NCI-H1105 (cell line): ENCODE measurements at regions not wholly inside any gene's neighbourhood (a gene's known extent, or its start where the extent isn't known, plus 50 kb on each side); places are given as distances from the start of the nearest gene placed in this dataset.
"Not testable (repeated sequence)": the region's sequence is repeated elsewhere in the genome, so short reads cannot be mapped to it uniquely, and the experiment has no call there.

ENCODE experiments used
- DNase-seq: peaks from one replicate; lab custom pipeline; 2025; lab: John Stamatoyannopoulos, UW

DNA sequence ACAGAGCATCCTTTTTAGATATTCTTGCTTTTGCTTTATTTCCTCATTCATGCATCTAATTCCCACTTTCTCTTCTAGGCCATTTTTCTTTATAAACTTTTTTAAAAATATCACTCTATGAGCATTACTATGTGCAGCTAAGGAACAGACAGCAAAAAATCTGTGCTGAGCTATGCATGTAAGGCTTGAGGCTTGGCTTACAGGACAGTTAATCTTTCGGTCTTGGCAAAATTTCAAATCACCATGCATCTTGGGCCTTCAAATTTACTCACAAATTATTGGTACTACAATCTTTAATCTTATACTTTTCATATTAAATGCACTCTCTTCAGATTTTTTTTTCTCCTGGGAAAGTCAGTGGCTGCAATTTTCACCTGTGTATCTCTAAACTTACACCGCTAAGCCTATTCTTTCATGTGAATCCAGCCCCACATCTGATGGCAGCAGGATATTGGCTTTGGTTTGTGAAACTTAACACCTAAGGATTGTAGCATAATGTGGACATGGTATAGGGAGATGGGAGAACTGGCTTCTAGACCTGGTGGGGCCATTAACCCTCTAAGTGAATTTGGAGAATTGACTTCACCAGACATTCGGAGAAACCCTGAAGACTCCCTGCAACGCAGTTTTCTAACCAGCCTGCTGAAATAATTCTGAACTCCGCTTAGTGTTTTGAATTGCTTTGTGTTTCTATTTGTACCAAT is 278.3 kb downstream of the SPRY1 start:
- no peak for DNase-seq

- no peak for DNase-seq
Observed at GRCh38 chr4:123675567-123675966, 279.0 kb downstream of the SPRY1 start.

DNA sequence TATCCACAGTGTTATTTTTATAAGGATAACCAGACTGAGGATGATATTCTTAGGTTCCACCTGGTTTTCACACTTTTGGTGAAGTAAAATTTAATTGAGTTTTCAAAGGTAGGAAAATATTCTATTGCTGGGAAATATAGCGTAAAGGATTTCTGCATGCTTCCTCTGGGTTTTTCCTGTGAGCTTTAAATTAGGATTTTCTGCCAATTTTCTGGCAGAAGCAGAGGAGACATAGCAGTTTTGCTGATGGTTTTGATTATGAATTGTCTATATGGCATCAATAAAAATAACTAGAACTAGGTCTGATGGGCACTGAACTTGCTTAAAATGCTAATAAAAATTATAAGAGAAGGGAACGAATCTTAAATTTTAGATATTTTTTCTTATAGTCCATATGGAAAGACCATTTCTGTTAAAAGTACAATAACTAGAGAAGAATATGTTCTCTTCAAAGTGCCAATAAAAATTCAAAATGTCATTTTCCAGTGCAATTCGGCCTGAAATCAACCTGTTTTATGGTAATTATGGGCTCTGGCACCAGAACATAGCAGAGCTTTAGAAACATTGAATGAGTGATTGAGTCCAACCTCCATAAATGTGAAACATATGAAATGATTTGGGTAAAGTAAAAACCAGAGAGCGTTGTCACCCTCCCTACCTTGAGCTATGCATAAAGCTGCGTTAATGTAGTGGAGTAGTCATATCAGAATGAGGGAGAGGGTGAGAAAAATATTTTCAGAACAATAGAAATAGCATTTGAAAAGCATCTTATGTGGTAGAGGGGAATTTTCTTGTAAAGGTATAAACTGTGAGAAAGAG is 279.7 kb downstream of the SPRY1 start:
- DNase-seq, result no peak

- DNase-seq, result peak; percentile 52
Observed at GRCh38 chr4:123676890-123677229, 280.3 kb downstream of the SPRY1 start.

- DNase-seq, result no peak
Observed at GRCh38 chr4:123682931-123683330, 286.3 kb downstream of the SPRY1 start.

- not testable (repeated sequence) for DNase-seq
Observed at GRCh38 chr4:123684937-123685336, 288.3 kb downstream of the SPRY1 start.

GRCh38 chr4:123695531-123695930 is 298.9 kb downstream of the SPRY1 start:
- DNase-seq, result not testable (repeated sequence)

GRCh38 chr4:123696687-123697086 is 300.1 kb downstream of the SPRY1 start:
- DNase-seq, result no peak

- DNase-seq, result no peak
Observed at GRCh38 chr4:123698556-123698955, 302.0 kb downstream of the SPRY1 start.

- DNase-seq, result no peak
Observed at GRCh38 chr4:123699880-123700771, 303.5 kb downstream of the SPRY1 start.

GRCh38 chr4:123701131-123701575 is 304.6 kb downstream of the SPRY1 start:
- DNase-seq, result no peak

GRCh38 chr4:123705419-123705818 is 308.8 kb downstream of the SPRY1 start:
- no peak for DNase-seq

DNA sequence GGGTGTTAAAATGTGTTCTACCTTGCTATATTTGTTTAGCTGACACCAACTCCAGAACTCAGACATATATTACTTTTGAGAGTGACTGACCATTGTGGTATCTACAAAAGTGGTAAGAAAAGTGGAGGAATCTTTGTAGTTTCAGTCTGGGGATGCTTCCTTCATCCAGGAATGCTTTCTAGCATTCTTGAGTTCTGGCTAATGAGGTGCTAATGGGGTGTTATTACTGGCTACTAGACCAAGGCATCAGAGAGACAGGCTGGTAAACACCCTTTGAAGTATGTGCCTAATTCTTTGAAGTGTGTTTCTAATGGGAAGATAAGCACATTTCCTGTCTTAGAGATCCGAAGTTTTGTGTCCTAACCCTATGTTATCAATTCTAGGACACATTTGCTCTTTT is 310.4 kb downstream of the SPRY1 start:
- no peak for DNase-seq

DNA sequence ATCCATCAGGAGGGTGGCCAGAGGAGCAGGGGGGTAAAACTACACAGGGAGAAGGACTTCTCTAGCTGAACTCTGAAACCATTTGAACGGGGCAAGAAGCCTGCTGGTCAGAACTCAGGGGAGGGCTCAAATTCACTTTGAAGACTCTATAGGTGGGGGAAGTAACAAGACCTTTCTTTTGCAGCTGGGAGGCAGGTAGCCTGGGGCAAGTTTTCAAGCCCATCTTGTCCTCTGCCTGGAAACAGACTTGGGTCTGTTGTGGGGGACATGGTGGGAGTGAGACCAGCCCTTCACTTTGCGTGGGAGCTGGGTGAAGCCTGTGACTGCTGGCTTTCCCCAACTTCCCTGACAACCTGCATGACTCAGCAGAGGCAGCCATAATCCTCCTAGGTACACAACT is 312.3 kb downstream of the SPRY1 start:
- no peak for DNase-seq

DNA sequence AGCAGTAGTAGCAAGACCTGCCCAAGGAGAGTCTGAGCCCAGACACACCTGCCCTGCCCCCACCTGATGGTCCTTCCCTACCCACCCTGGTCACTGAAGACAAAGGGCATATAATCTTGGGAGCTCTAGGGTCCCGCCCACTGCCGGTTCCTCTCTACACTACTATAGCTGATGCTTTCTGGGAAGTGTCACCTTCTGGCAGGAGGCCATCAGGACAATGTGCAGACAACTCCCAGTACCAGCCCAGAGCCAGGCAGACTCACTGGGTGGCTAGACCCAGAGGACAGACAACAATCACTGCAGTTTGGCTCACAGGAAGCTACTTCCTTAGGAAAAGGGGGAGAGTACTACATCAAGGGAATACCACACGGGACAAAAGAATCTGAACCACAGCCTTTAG is 312.7 kb downstream of the SPRY1 start:
- no peak for DNase-seq

DNA sequence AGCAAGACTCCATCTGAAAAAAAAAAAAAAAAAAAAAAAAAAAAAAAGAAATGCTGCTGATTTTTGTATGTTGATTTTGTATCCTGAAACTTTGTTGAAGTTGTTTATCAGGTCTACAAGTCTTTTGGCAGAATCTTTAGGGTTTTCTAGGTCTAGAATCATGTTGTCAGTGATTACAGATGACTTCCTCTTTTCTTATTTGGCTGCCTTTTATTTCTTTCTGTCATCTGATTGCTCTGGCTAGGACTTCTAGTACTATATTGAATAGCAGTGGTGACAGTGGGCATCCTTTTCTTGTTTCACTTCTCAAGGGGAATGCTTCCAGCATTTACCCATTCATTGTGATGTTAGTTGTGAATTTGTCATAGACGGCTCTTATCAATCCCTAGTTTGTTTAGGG is 334.4 kb downstream of the SPRY1 start:
- DNase-seq, result no peak

GRCh38 chr4:123737156-123737555 is 340.6 kb downstream of the SPRY1 start:
- DNase-seq, result no peak

DNA sequence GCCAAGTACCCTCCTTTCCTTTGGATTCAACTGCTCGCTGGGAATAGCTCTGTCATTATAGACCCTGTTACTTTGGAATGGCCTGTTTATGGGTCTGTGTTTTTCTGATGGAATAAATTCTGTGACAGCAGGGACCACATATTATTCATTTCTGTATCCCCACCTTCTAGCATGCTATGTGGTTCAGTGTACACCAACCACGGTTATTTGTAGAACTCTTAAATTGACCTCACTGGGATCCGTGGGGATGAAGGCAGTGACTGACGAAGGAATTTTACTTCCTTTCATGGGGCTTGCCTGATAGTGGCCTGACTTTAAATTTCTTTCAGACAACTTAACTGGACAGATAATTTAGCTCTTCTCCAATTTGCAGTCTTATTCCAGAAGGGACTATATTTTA is 343.2 kb downstream of the SPRY1 start:
- DNase-seq, result no peak

- no peak for DNase-seq
Observed at GRCh38 chr4:123740236-123740635, 343.6 kb downstream of the SPRY1 start.

DNA sequence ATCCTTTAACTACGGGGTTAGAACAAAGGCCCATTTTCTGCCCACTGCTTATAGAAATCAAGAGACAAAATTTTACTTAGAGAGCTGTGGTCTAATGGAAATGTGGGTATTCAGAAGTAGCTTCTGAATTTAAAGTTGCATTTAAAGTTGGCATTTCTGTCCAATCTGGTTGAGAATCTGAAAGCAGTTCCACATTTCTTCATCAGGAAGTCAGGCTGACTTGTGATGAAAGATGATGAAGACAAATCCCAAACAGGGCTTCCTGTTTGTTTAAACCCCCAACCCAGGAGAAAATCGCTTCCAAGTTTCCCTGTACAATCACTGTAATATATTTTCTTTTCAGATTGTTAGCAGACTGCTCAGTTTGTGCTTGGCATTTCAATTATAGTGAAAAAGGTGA is 345.3 kb downstream of the SPRY1 start:
- no peak for DNase-seq

- DNase-seq, result no peak
Observed at GRCh38 chr4:123743848-123744247, 347.3 kb downstream of the SPRY1 start.

DNA sequence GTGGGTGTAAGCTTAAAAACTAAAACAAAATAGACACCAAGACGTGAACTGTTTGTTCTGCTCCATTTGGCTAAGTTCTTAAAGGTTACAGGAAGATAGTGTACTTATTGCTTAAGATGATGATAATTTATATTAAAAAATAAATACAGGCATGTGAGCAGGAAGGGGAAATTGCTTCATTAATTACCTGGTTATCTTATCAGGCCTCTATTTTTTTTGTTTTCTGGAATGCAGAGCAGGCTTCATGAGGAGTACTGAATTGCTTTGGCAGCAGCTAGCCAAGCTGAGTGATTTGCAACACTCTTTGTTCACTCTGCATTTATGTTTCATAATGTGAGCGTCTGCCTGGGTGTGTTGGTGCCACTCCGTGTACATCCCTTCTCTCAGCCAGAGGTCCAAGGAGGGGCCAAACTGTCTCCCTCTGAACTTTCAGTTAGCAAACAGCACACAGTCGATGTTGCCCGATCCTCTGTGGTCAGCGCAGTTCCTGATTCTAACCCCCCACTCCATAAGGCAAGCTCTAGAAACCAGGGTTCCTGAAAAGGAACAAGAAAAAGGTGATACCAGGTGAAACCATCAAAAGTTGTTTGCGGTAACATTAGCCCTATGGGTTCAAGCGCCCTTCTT is 348.2 kb downstream of the SPRY1 start:
- no peak for DNase-seq
